Endometrium (tissue), 2 donors: ENCODE measurements at regions not wholly inside any gene's neighbourhood (a gene's known extent, or its start where the extent isn't known, plus 50 kb on each side); places are given as distances from the start of the nearest gene placed in this dataset.
"Not testable (repeated sequence)": the region's sequence is repeated elsewhere in the genome, so short reads cannot be mapped to it uniquely, and the experiment has no call there.

Experiments used
- FAIRE-seq: peaks from 2 replicates; lab custom pipeline; 2012; peaks lifted over from hg19 to GRCh38; lab: Jason Lieb, UNC
- donor health status: control.
- donor health status: control.

GRCh38 chr22:48757581-48757980, 1070.1 kb downstream of the BRD1 start:
- FAIRE-seq: no peak

- FAIRE-seq: not testable (repeated sequence)
These were observed 1070.5 kb downstream of the BRD1 start for GRCh38 chr22:48757135-48757534.

GRCh38 chr22:48756146-48757111, 1071.2 kb downstream of the BRD1 start:
- FAIRE-seq: no peak

GRCh38 chr22:48755059-48755949, 1072.4 kb downstream of the BRD1 start:
- no peak for FAIRE-seq

GRCh38 chr22:48754611-48755058, 1073.0 kb downstream of the BRD1 start:
- FAIRE-seq: no peak

- no peak for FAIRE-seq
These were observed 1073.7 kb downstream of the BRD1 start for GRCh38 chr22:48753752-48754517.

GRCh38 chr22:48753381-48753730, 1074.3 kb downstream of the BRD1 start:
- FAIRE-seq: no peak

GRCh38 chr22:48752451-48753380, 1075.0 kb downstream of the BRD1 start:
- no peak for FAIRE-seq

GRCh38 chr22:48751539-48752437, 1075.9 kb downstream of the BRD1 start:
- no peak for FAIRE-seq

- FAIRE-seq: no peak
These were observed 1076.7 kb downstream of the BRD1 start for GRCh38 chr22:48750826-48751440.

- FAIRE-seq: no peak
These were observed 1077.4 kb downstream of the BRD1 start for GRCh38 chr22:48750282-48750681.

GRCh38 chr22:48749555-48750227, 1078.0 kb downstream of the BRD1 start:
- no peak for FAIRE-seq

- no peak for FAIRE-seq
These were observed 1078.7 kb downstream of the BRD1 start for GRCh38 chr22:48748860-48749554.

GRCh38 chr22:48748113-48748859, 1079.4 kb downstream of the BRD1 start:
- no peak for FAIRE-seq

- no peak for FAIRE-seq
These were observed 1080.8 kb downstream of the BRD1 start for GRCh38 chr22:48746789-48747425.

GRCh38 chr22:48745842-48746788, 1081.6 kb downstream of the BRD1 start:
- no peak for FAIRE-seq
